Thyroid gland (tissue), 4 donors: ENCODE measurements at regions not wholly inside any gene's neighbourhood (a gene's known extent, or its start where the extent isn't known, plus 50 kb on each side); places are given as distances from the start of the nearest gene placed in this dataset.

Experiments used
- DNase-seq, 2 donors: peaks; one replicate each; pipeline ENCODE4 v3.0.0-alpha.2; 2019
- H3K27ac ChIP-seq, 3 donors: fragments of 200-600 bp; sonication (generic); 1 replicate in 2 of 3; 2 replicates in 1 of 3; pipeline ENCODE4 v1.5.1; 2016 to 2019; ENCODE audit warnings: mild to moderate bottlenecking in 1 of 3, moderate library complexity in 1 of 3
- H3K27me3 ChIP-seq: fragments of 200-600 bp; sonication (generic); one replicate; pipeline ENCODE4 v1.5.1; 2019
- H3K36me3 ChIP-seq, 2 donors: fragments of 200-600 bp; sonication (generic); one replicate each; pipeline ENCODE4 v1.5.1; 2016 to 2019
- H3K4me1 ChIP-seq, 2 donors: fragments of 200-600 bp; sonication (generic); one replicate each; pipeline ENCODE4 v1.5.1; 2017 to 2019
- H3K4me3 ChIP-seq, 3 donors: fragments of 200-600 bp; sonication (generic); replicated peaks in 1 of 3; 1 replicate in 2 of 3; 2 replicates in 1 of 3; pipeline ENCODE4 v1.5.1; 2016; ENCODE audit warnings: mild to moderate bottlenecking in 1 of 3
- H3K9me3 ChIP-seq: fragments of 200-600 bp; sonication (generic); one replicate; pipeline ENCODE4 v1.5.1; 2017
- POLR2A ChIP-seq, 2 donors: fragments of 450-650 bp; IDR thresholded peaks; one replicate each; pipeline ENCODE4 v1.6.1; 2017; ENCODE audit warnings: antibody characterized with exemption in 2 of 2, mild to moderate bottlenecking in 2 of 2, moderate library complexity in 1 of 2
- WGBS, 2 donors: methylation state at CpG; one replicate each; pipeline ENCODE4 v1.1.5; 2017; 5-methylcytosine and 5-hydroxymethylcytosine counted together
- intact Hi-C: fragments of 100-400 bp; cut with DNase I; formaldehyde crosslinking; loops from one replicate; pipeline ENCODE4 v1.15.1; 2023
- TF ChIP-seq, protein P1 (sequence below), 6 experiments: fragments of 200-600 bp in 3 of 6; fragments of 450-650 bp in 3 of 6; sonication (generic) in 3 of 6; IDR thresholded peaks; one replicate each; pipeline ENCODE4 v1.5.1; 2016 to 2019; ENCODE audit warnings: antibody characterized with exemption in 6 of 6, mild to moderate bottlenecking in 2 of 6, inconsistent platforms in 1 of 6, moderate library complexity in 1 of 6

DNA sequence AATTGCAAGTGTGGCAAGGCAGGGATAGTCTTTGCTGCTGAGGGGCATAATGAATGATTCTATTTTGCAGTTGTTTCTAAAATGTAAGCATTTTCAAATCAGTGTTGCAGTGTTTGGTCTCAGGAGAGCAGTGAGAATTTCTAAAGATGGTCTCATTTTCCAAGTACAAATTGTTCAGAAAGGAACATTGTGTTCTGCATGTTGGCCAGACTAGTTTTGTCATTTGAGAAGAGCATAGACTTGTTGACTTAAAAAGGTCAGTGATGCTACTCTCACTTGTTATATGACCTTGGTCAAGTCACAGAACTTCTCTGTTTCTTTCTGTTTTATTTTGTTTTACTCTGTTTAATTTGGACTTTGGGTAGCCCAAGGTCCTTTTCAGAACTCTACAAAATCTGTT is 344.6 kb downstream of the OSTF1 start:
- intact Hi-C loops, result no loop called here
- Histone ChIP-seq H3K27ac (peak overlapping the region; percentile 46 to 60 (median 58)), H3K9me3 (no peaks in the 10 kb centered on the region), H3K4me3 (no peak overlapping the region), H3K27me3 (no peaks in the 10 kb centered on the region), H3K4me1 (peaks cover 0 to 8% of the 10 kb centered on the region in 2 donors), H3K36me3 (no peaks in the 10 kb centered on the region)
- DNase-seq, result no peak
- no peak for TF ChIP-seq POLR2A (IDR thresholded peaks at IDR 0.05)
- TF ChIP-seq, protein P1, sequence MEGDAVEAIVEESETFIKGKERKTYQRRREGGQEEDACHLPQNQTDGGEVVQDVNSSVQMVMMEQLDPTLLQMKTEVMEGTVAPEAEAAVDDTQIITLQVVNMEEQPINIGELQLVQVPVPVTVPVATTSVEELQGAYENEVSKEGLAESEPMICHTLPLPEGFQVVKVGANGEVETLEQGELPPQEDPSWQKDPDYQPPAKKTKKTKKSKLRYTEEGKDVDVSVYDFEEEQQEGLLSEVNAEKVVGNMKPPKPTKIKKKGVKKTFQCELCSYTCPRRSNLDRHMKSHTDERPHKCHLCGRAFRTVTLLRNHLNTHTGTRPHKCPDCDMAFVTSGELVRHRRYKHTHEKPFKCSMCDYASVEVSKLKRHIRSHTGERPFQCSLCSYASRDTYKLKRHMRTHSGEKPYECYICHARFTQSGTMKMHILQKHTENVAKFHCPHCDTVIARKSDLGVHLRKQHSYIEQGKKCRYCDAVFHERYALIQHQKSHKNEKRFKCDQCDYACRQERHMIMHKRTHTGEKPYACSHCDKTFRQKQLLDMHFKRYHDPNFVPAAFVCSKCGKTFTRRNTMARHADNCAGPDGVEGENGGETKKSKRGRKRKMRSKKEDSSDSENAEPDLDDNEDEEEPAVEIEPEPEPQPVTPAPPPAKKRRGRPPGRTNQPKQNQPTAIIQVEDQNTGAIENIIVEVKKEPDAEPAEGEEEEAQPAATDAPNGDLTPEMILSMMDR (IDR thresholded peaks at IDR 0.05), result no peak

DNA sequence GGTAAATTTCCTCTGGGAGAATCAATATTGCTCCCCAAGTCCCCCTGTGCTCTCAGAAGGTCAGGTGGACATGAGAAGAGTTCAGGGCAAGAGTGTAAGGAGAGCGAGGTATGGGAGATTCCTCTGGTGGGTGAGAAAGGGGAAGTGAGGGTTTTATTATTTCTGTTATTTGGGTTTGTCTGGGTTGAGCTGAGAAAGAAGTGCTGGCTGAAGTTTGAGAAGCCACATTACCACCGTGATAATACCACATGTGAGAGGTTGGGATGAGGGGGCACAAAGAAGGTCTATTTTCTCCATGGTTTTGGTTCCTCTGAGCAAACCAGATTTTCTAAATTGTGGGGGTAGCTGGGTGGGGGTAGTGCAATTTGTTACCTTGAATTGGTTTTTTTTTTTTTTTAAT is 350.4 kb downstream of the OSTF1 start:
- H3K27ac ChIP-seq, result no peak overlapping the region
- 70 to 75% methylated on average over 2 of the region's 2 CpGs for WGBS, 2 donors
- TF ChIP-seq, protein P1 (IDR thresholded peaks at IDR 0.05), result no peak
- no peak for TF ChIP-seq POLR2A (IDR thresholded peaks at IDR 0.05)
- intact Hi-C loops, result no loop called here
- DNase-seq, result no peak
- no peak overlapping the region for H3K4me3 ChIP-seq
- H3K27me3 ChIP-seq, result no peaks in the 10 kb centered on the region
- H3K9me3 ChIP-seq, result no peaks in the 10 kb centered on the region
- H3K4me1 ChIP-seq, result no peaks in the 10 kb centered on the region
- no peaks in the 10 kb centered on the region for H3K36me3 ChIP-seq

DNA sequence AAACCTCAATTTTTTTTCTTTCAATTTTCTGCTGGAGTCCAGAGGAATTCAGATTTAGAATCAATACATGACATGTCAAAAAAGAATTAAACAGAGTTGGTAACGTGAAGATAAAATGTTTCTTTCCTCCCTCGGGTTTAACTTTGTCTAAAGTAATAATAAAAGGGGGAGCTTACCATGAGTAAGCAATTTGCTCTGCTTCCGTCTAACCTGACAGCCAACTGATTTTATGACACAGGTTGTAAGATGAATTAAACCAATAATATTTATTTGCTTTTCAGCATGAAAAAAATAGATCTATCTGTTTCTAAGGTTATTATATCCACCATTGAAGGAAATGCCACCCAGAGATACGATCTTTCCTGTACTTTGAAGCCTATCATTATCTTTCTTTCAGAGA is 352.6 kb downstream of the OSTF1 start:
- Histone ChIP-seq H3K4me3 (no peak overlapping the region), H3K27ac (no peak overlapping the region), H3K4me1 (peaks cover 5 to 6% of the 10 kb centered on the region in 2 donors), H3K27me3 (no peaks in the 10 kb centered on the region), H3K36me3 (no peaks in the 10 kb centered on the region), H3K9me3 (no peaks in the 10 kb centered on the region)
- DNase-seq, result no peak
- 88 to 91% methylated on average over 4 of the region's 4 CpGs for WGBS, 2 donors
- intact Hi-C loops, result no loop called here
- TF ChIP-seq, protein P1 (IDR thresholded peaks at IDR 0.05), result no peak
- no peak for TF ChIP-seq POLR2A (IDR thresholded peaks at IDR 0.05)

DNA sequence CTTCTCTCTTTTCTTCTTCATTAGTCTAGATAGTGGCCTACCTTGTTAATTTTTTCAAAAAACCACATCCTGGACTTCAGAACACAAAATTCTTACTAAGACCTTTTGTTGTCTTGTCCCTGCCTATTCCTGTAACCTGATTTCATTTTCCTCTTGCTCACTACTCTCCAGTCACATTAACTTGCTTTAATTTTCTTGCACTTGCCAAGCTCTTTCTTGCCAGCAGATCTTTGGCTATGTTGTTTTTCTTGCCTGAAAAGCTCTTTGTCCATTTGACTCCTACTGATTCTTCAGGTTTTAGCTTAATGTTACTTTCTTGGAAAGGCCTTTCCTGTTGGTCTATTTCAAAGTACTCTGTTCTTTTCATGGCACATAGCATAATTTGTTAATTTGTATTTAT is 356.8 kb downstream of the OSTF1 start:
- TF ChIP-seq POLR2A (IDR thresholded peaks at IDR 0.05), result no peak
- TF ChIP-seq, protein P1 (IDR thresholded peaks at IDR 0.05), result no peak
- Histone ChIP-seq H3K4me3 (no peak overlapping the region), H3K27ac (peak overlapping the region in 1 of 3 donors; percentile 26), H3K27me3 (no peaks in the 10 kb centered on the region), H3K36me3 (no peaks in the 10 kb centered on the region), H3K4me1 (peaks cover 31 to 36% of the 10 kb centered on the region in 2 donors), H3K9me3 (no peaks in the 10 kb centered on the region)
- no peak for DNase-seq
- intact Hi-C loops, result no loop called here

DNA sequence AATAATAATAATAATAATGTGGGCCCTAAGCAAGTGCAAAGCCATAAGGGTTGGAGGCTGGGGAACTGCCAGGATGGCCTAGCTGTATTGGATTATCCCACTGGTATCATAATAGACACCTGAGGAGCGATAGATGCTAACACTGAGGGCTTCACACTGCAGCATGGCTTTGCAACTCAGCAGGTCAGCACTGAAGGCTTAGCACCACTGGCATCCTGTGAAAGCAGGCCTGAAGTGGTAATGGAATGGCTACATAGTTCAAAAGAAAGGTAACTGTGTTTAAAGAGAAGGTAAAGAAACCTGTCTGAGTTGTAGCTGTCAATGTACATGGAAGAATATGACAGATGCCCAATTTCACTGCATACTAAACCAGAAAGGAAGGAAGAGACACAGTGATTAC is 359.0 kb downstream of the OSTF1 start:
- WGBS, 2 donors, result 76 to 100% methylated on average over 1 of the region's 1 CpG
- peaks cover 48 to 56% of the 10 kb centered on the region in 2 donors for H3K4me1 ChIP-seq
- no peaks in the 10 kb centered on the region for H3K36me3 ChIP-seq
- H3K27ac ChIP-seq, result peak overlapping the region; percentile 60 to 87 (median 75)
- no peaks in the 10 kb centered on the region for H3K9me3 ChIP-seq
- H3K27me3 ChIP-seq, result no peaks in the 10 kb centered on the region
- H3K4me3 ChIP-seq, result no peak overlapping the region
- intact Hi-C loops, result no loop called here
- DNase-seq, result no peak
- no peak for TF ChIP-seq POLR2A (IDR thresholded peaks at IDR 0.05)
- TF ChIP-seq, protein P1 (IDR thresholded peaks at IDR 0.05), result no peak
